Esophagus muscularis mucosa (tissue), 4 donors: ENCODE measurements at regions not wholly inside any gene's neighbourhood (a gene's known extent, or its start where the extent isn't known, plus 50 kb on each side); places are given as distances from the start of the nearest gene placed in this dataset.

Experiments used
- DNase-seq: peaks from one replicate; pipeline ENCODE4 v3.0.0-alpha.2; 2017; ENCODE audit errors: extremely low spot score
- H3K27ac ChIP-seq, 4 donors: fragments of 200-600 bp; sonication (generic); replicated peaks in 1 of 4; 1 replicate in 3 of 4; 2 replicates in 1 of 4; pipeline ENCODE4 v1.5.1; 2016 to 2019; ENCODE audit warnings: mild to moderate bottlenecking in 1 of 4
- H3K27me3 ChIP-seq, 4 donors: fragments of 200-600 bp; sonication (generic); one replicate each; pipeline versions ENCODE4 v1.5.1 to v1.6.0; 2016 to 2019
- H3K36me3 ChIP-seq, 4 donors: fragments of 200-600 bp; sonication (generic); one replicate each; pipeline ENCODE4 v1.5.1; 2016 to 2019
- H3K4me1 ChIP-seq, 4 donors: fragments of 200-600 bp; sonication (generic); one replicate each; pipeline ENCODE4 v1.5.1; 2016 to 2019
- H3K4me3 ChIP-seq, 4 donors: fragments of 200-600 bp; sonication (generic); 1 replicate in 2 of 4; 2 replicates in 2 of 4; pipeline ENCODE4 v1.5.1; 2016 to 2019; ENCODE audit warnings: mild to moderate bottlenecking in 4 of 4, moderate library complexity in 1 of 4
- H3K9me3 ChIP-seq, 4 donors: fragments of 200-600 bp; sonication (generic); 1 replicate in 3 of 4; 2 replicates in 1 of 4; pipeline ENCODE4 v1.5.1; 2016 to 2019
- EP300 ChIP-seq: sonication (generic); formaldehyde crosslinking; IDR thresholded peaks from one replicate; pipeline ENCODE4 v1.6.1; 2017; ENCODE audit warnings: antibody characterized with exemption
- POLR2A ChIP-seq: fragments of 450-650 bp; IDR thresholded peaks from one replicate; pipeline ENCODE4 v1.6.1; 2017; ENCODE audit warnings: antibody characterized with exemption, moderate library complexity, mild to moderate bottlenecking, low read depth
- POLR2AphosphoS5 ChIP-seq, 2 donors: sonication (generic); formaldehyde crosslinking; IDR thresholded peaks; one replicate each; pipeline ENCODE4 v1.6.1; 2017; ENCODE audit warnings: antibody characterized with exemption in 2 of 2
- WGBS: methylation state at CpG from one replicate; pipeline ENCODE4 v1.1.5; 2018; 5-methylcytosine and 5-hydroxymethylcytosine counted together
- intact Hi-C: fragments of 100-400 bp; cut with DNase I; formaldehyde crosslinking; loops from one replicate; pipeline ENCODE4 v1.15.1; 2023
- TF ChIP-seq, protein P1 (sequence below), 3 experiments: fragments of 200-600 bp in 2 of 3; fragments of 450-650 bp in 1 of 3; sonication (generic) in 2 of 3; IDR thresholded peaks; one replicate each; pipeline ENCODE4 v1.5.1; 2017 to 2019; ENCODE audit warnings: antibody characterized with exemption in 3 of 3, mild to moderate bottlenecking in 2 of 3, moderate library complexity in 1 of 3

DNA sequence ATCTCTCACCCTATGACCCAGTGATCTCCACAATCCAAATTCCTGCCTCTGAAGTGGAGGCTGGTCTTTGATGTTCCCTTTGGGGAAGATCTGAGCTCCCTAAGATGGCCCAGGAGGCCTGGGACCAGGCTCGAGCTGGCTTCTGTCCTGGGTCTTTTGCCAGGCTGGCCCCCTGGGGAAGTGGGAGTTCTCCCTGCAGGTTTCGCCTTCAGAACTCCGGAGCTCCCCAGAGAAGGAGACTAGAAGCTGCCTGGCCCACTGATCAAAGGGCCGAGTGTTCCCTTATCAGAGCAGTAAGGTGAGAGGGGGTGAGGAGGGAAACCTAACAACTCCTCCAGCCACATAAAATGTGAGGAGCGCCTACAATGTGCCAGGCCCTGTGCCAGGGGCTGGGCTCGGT is 147.1 kb downstream of the IRF8 start:
- WGBS: 67% methylated on average over 6 of the region's 6 CpGs
- Histone ChIP-seq H3K27ac (no peak overlapping the region), H3K27me3 (peaks cover 0 to 8% (median 0%) of the 10 kb centered on the region in 4 donors), H3K4me1 (peaks cover 0 to 4% (median 2%) of the 10 kb centered on the region in 4 donors), H3K36me3 (no peaks in the 10 kb centered on the region), H3K4me3 (no peak overlapping the region), H3K9me3 (no peaks in the 10 kb centered on the region)
- TF ChIP-seq, protein P1, sequence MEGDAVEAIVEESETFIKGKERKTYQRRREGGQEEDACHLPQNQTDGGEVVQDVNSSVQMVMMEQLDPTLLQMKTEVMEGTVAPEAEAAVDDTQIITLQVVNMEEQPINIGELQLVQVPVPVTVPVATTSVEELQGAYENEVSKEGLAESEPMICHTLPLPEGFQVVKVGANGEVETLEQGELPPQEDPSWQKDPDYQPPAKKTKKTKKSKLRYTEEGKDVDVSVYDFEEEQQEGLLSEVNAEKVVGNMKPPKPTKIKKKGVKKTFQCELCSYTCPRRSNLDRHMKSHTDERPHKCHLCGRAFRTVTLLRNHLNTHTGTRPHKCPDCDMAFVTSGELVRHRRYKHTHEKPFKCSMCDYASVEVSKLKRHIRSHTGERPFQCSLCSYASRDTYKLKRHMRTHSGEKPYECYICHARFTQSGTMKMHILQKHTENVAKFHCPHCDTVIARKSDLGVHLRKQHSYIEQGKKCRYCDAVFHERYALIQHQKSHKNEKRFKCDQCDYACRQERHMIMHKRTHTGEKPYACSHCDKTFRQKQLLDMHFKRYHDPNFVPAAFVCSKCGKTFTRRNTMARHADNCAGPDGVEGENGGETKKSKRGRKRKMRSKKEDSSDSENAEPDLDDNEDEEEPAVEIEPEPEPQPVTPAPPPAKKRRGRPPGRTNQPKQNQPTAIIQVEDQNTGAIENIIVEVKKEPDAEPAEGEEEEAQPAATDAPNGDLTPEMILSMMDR (IDR thresholded peaks at IDR 0.05): no peak
- TF ChIP-seq EP300: no peak
- no peak for TF ChIP-seq POLR2AphosphoS5 (IDR thresholded peaks at IDR 0.05)
- no peak for TF ChIP-seq POLR2A
- DNase-seq: no peak
- intact Hi-C loops: no loop called here

DNA sequence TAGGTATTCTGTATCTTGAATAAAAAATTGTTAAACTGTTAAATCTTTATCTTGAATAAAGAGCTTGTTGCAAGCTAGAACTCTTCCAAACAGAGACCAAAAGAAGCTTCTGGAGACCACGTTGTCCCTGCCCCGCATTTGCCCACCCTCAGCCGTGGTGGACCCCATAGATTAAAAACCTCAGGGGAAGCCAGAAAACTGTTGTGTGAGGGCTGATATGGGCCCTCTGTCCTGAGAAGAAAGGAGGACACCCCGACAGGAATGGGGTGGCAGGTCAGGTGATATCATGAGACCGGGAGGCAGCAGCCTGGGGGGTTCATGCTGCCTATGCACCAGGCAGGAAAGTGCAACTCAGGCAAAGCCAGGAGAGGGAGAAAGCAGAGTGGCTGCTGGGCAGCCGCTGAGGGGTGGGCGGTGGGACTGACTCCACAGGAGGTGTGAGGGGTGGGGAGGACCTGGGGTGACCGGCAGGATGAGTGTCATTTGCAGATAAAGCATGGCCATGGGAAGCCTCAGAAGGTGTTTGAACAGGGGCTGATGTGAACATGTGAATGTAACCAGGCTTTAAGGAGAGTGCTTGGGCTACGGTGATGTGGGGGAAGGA is 147.8 kb downstream of the IRF8 start:
- WGBS: 79% methylated on average over 9 of the region's 9 CpGs
- Histone ChIP-seq H3K27me3 (peaks cover 0 to 8% (median 0%) of the 10 kb centered on the region in 4 donors), H3K36me3 (no peaks in the 10 kb centered on the region), H3K4me1 (peaks cover 0 to 10% (median 9%) of the 10 kb centered on the region in 4 donors), H3K4me3 (no peak overlapping the region), H3K27ac (no peak overlapping the region), H3K9me3 (no peaks in the 10 kb centered on the region)
- TF ChIP-seq, protein P1 (IDR thresholded peaks at IDR 0.05): no peak
- no peak for TF ChIP-seq EP300
- TF ChIP-seq POLR2AphosphoS5 (IDR thresholded peaks at IDR 0.05): no peak
- no peak for TF ChIP-seq POLR2A
- no peak for DNase-seq
- intact Hi-C loops: no loop called here

DNA sequence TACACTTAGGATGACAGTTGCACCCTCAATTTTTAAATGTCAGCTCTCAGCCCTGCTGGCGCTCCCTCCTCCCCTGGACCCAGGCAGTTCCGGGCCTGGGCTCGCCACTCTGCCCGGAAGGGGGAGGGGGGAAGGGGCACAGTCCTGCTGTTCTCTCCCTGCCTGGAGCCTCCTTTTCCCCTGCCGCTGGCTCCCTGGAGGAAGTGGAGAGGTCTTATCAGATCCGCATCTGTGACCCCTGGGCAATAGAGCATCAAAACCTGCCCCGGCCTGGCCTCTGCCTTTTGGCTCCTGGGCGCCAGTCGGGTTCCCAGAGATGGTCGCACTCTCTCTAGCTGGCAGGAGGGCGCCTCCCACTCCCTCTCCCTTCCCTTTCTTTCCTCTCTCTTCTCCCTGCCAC is 149.3 kb downstream of the IRF8 start:
- no peak for DNase-seq
- 68% methylated on average over 11 of the region's 11 CpGs for WGBS
- Histone ChIP-seq H3K9me3 (no peaks in the 10 kb centered on the region), H3K36me3 (no peaks in the 10 kb centered on the region), H3K4me1 (peaks cover 0 to 15% (median 10%) of the 10 kb centered on the region in 4 donors), H3K27ac (no peak overlapping the region), H3K4me3 (no peak overlapping the region), H3K27me3 (peaks cover 0 to 8% (median 0%) of the 10 kb centered on the region in 4 donors)
- intact Hi-C loops: no loop called here
- TF ChIP-seq POLR2A (no peak), POLR2AphosphoS5 (IDR thresholded peaks at IDR 0.05) (no peak), EP300 (no peak)
- TF ChIP-seq, protein P1 (IDR thresholded peaks at IDR 0.05): no peak

DNA sequence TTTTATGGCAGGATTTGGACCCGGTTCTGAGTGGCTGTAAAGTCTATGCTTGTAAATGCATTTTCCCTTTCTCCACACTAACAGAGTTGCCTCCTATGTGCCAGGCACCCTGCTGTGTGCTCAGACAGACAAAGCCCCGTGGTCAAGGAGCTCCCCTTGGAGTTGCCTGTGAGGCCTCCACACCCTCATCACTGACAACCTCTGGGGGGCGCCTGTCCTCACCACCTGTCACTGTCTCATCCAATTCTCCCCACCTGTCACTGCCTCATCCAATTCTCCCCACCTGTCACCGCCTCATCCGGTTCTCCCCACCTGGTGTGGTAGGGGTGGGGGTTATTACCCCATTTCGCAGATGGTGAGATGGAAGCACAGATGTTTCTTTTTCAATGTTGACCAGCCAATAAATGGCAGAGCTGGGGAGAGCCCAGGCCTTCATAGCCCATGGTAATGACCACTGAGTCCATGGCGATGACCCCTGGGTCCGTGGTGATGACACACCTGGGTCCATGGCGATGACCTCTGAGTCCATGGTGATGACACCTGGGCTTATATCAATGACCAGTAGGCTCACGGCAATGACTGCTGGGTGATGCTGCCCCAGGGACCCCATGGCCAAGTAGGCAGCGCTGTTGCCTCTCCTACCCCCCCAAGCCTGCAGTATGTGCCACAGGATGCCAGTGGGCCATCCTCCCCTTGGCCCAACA is 150.1 kb downstream of the IRF8 start:
- H3K4me1 ChIP-seq: peaks cover 0 to 15% (median 10%) of the 10 kb centered on the region in 4 donors
- H3K27ac ChIP-seq: no peak overlapping the region
- DNase-seq: no peak
- no peaks in the 10 kb centered on the region for H3K9me3 ChIP-seq
- peaks cover 0 to 8% (median 0%) of the 10 kb centered on the region in 4 donors for H3K27me3 ChIP-seq
- H3K36me3 ChIP-seq: no peaks in the 10 kb centered on the region
- TF ChIP-seq POLR2AphosphoS5 (IDR thresholded peaks at IDR 0.05): no peak
- TF ChIP-seq, protein P1 (IDR thresholded peaks at IDR 0.05): no peak
- TF ChIP-seq EP300: no peak
- no peak for TF ChIP-seq POLR2A
- intact Hi-C loops: no loop called here
- WGBS: 74% methylated on average over 11 of the region's 11 CpGs
- no peak overlapping the region for H3K4me3 ChIP-seq
